Dendritic cell treated with granulocyte-macrophage colony-stimulating factor and Interleukin-4, amounts not matched to agents 40 ng/mL and 50 ng/mL, for 4 days (primary cell): ENCODE measurements at regions not wholly inside any gene's neighbourhood (a gene's known extent, or its start where the extent isn't known, plus 50 kb on each side); places are given as distances from the start of the nearest gene placed in this dataset.

Source experiments
- H3K27ac Mint-ChIP-seq: one replicate; pipeline ENCODE4 v1.8.0; 2022; ENCODE audit warnings: mild to moderate bottlenecking, mixed read lengths
- H3K27me3 Mint-ChIP-seq: one replicate; pipeline ENCODE4 v1.8.0; 2022; ENCODE audit warnings: mild to moderate bottlenecking, mixed read lengths
- H3K36me3 Mint-ChIP-seq: one replicate; pipeline ENCODE4 v1.8.0; 2022; ENCODE audit warnings: low read depth, mixed read lengths
- H3K4me1 Mint-ChIP-seq: one replicate; pipeline ENCODE4 v1.8.0; 2022; ENCODE audit warnings: low read depth, mixed read lengths
- H3K4me3 Mint-ChIP-seq: one replicate; pipeline ENCODE4 v1.8.0; 2022; ENCODE audit warnings: mild to moderate bottlenecking, moderate library complexity, mixed read lengths
- H3K9me3 Mint-ChIP-seq: one replicate; pipeline ENCODE4 v1.8.0; 2022; ENCODE audit warnings: mixed read lengths
- intact Hi-C: fragments of 100-400 bp; cut with micrococcal nuclease; formaldehyde crosslinking; loops from one replicate; pipeline ENCODE4 v1.15.0; 2022

DNA sequence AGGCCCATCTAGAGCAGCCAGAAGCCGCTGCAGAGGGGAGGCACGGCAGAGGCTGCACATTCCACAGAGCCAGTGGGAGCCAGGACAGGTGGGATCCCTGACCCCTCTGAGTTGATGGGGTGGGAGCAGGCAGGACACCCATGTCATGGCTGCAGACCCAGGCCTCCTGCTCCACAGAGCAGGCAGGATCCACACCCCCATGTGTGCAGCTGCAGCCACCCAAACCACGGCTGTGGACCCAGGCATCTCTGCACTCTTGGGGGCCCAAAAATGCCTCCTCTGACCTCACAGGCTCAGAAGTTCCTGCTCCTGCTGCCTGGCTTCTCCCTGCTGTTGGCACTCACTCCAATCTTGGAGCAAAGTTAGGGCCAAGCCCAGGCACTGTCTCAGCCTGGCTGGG, 112.3 kb upstream of the TMEM18 start:
- Mint-ChIP-seq H3K9me3 (peaks cover 45% of the 10 kb centered on the region), H3K27me3 (no peaks in the 10 kb centered on the region), H3K4me1 (no peaks in the 10 kb centered on the region), H3K36me3 (no peaks in the 10 kb centered on the region), H3K4me3 (no peak overlapping the region), H3K27ac (no peak overlapping the region)
- intact Hi-C loops, result no loop called here

DNA sequence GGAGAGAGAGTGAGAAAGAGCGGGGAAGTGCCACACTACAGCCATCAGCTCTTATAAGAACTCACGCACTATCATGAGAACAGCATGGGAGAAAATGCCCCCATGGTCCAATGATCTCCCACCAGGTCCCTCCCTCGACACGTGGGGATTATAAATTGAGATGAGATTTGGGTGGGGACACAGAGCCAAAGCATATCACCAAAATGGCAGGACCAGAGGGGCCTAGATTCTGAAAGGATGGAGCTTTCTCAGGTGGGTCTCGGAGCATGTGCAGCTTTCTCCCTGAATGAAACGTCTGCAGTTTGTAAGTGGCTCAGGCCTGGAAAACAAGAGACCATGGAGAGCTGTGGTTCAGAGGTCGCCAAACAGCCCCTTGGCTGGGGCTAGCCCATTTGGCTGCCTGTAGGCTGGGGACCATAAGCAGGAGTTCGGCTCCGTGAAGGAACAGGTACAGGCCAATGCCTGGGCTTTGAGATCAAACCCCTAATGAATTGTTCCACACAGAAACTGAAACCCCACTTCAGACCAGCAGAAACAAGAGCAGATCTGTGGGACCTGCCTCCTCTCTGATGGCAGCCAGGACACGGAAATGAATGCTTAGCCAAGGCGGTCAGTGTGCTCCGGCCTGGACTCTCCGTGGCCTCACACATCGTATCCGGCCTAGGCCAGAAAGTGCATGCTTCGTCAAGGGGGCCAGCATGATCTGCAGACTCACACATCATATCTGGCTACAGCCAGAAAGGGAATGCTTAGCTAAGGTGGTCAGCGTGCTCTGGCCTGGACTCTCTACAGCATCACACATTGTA, 111.2 kb upstream of the TMEM18 start:
- Mint-ChIP-seq H3K27me3 (no peaks in the 10 kb centered on the region), H3K27ac (no peak overlapping the region), H3K9me3 (peaks cover 45% of the 10 kb centered on the region), H3K4me3 (no peak overlapping the region), H3K36me3 (no peaks in the 10 kb centered on the region), H3K4me1 (no peaks in the 10 kb centered on the region)
- intact Hi-C loops, result no loop called here

DNA sequence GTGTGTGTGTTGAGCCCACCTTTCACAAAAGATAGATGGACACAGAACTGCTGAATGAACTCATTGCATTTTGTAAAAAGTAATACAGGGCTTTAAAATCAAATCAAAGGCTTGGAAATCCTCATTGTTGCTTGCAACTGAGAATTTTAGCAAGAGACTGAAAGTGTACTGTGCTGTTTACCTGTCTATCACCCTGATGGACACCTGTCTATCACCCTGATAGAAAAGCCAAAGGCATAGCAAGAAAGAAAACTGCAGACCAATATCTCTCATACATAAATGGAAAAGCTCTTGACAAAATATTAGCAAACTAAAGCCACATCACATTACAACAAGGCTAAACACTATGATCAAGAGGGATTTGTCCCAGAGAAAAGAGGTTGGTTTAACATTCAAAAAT, 107.5 kb upstream of the TMEM18 start:
- peaks cover 22% of the 10 kb centered on the region for H3K9me3 Mint-ChIP-seq
- no peak overlapping the region for H3K4me3 Mint-ChIP-seq
- no peak overlapping the region for H3K27ac Mint-ChIP-seq
- no peaks in the 10 kb centered on the region for H3K4me1 Mint-ChIP-seq
- no peaks in the 10 kb centered on the region for H3K36me3 Mint-ChIP-seq
- intact Hi-C loops, result no loop called here
- no peaks in the 10 kb centered on the region for H3K27me3 Mint-ChIP-seq

DNA sequence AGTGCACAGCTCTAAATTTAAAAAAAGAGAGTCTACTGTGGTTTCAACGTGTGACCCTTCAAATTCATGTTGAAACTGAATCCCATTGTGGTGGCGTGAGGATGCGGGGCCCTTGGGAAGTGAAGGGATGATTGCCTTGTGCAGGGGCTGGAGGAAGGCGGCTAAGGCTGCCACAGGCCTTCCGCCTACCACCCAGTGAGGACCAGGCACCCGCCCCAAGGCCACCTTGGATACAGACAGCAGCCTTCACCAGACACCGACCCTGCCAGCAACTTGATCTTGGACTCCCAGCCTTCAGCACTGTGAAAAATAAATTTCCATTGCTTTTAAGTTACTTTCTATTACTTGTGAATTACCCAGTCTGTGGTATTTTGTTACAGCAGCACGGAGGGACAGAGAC, 103.4 kb upstream of the TMEM18 start:
- intact Hi-C loops, result no loop called here

DNA sequence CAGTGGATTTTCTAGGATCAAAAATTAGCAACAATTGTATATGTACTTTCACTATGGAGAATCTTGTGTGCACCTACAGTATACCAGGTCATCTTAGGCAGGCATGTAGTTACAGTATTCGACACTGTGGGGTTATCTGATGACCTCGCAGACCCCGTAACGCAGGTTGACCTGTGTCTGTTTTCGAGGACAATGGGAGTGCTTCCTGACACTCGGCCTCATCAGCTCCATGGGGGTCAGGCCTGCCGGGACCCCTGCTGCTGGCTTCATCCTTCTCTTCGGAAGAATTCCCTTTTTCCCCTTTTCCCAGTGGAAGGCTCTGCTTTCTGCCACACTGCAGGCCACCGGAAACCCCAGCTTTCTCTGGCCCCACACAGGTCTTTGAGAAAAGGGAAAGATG, 102.8 kb upstream of the TMEM18 start:
- intact Hi-C loops, result no loop called here
- H3K4me1 Mint-ChIP-seq, result no peaks in the 10 kb centered on the region
- H3K9me3 Mint-ChIP-seq, result no peaks in the 10 kb centered on the region
- no peaks in the 10 kb centered on the region for H3K27me3 Mint-ChIP-seq
- H3K36me3 Mint-ChIP-seq, result no peaks in the 10 kb centered on the region
- no peak overlapping the region for H3K27ac Mint-ChIP-seq
- no peak overlapping the region for H3K4me3 Mint-ChIP-seq

More for the DNA sequence above, 103.4 kb upstream of the TMEM18 start:
- Mint-ChIP-seq H3K4me1 (no peaks in the 10 kb centered on the region), H3K27me3 (no peaks in the 10 kb centered on the region), H3K36me3 (no peaks in the 10 kb centered on the region), H3K9me3 (no peaks in the 10 kb centered on the region), H3K4me3 (no peak overlapping the region), H3K27ac (no peak overlapping the region)

DNA sequence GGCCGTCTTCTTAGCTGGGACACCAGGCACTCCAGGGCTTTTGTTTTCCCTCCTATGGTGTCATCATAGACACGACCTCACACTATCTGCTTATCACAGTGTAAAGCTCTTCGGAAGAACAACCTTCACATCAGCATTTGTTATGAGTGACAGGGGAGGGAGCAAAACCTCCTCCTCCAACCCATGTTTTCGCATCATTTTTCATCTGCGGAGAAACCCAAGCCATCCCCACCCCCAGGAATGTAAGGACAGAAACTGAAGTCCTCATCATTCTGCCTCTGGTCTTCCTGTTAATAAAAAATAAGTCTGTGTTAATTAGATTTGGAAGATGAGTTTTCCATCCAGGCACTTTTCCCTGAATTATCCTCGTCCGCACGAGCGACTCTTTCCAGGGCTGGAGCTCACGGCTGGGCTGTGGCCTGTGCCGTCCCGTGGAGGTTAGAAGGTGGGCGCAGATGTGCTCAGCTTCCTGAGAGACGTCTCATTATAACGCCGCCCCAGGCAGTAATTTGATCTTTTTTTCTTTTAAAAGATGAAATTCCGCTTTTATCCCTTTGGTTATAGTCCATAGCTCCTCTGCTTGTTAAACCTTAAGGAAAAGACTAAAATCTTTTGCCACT, 101.6 kb upstream of the TMEM18 start:
- no peaks in the 10 kb centered on the region for H3K4me1 Mint-ChIP-seq
- no peak overlapping the region for H3K4me3 Mint-ChIP-seq
- no peaks in the 10 kb centered on the region for H3K36me3 Mint-ChIP-seq
- no peak overlapping the region for H3K27ac Mint-ChIP-seq
- H3K27me3 Mint-ChIP-seq, result no peaks in the 10 kb centered on the region
- intact Hi-C loops, result no loop called here
- H3K9me3 Mint-ChIP-seq, result no peaks in the 10 kb centered on the region

DNA sequence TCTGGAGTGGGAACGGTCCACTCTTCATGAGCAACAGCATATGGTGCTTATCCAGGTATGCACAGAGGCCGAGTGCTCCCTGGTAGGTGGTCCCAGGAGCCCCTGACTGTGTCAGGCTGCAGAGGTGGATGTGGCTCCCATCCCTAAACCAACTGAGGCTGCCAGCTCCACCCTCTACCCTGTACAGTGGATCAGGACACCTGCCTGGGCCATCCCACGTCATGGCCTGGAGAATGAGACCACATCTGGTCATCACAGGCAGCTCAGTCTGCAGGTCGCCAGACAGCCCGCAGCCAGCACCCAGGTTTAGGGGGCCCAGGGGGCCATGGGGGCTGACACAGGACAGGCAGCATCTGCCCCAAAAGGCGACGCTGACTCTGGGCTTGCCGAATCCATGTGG, 100.3 kb upstream of the TMEM18 start:
- Mint-ChIP-seq H3K27ac (no peak overlapping the region), H3K9me3 (no peaks in the 10 kb centered on the region), H3K4me1 (no peaks in the 10 kb centered on the region), H3K4me3 (no peak overlapping the region), H3K36me3 (no peaks in the 10 kb centered on the region), H3K27me3 (no peaks in the 10 kb centered on the region)
- intact Hi-C loops, result no loop called here

DNA sequence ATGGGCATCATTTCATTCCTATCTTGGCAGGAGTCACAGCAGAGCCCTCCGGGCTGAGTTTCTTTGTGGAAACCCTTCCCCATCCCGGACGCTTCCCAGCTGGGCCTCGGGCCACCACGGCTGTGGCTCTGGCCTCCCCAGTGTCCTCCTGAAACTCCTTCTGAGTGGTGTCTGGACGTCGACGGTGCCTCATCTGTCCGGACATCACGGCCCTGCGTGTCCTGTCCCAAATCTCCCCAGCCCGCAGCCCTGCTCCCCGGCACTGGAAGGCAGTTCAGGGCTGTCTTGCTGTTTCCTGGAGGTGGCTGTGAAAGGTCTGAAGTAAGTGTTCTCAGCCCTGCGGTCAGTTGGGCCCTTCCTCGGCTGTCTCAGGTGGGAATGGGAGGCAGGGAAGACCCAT, 99.8 kb upstream of the TMEM18 start:
- no peaks in the 10 kb centered on the region for H3K9me3 Mint-ChIP-seq
- no peak overlapping the region for H3K4me3 Mint-ChIP-seq
- intact Hi-C loops, result no loop called here
- no peak overlapping the region for H3K27ac Mint-ChIP-seq
- no peaks in the 10 kb centered on the region for H3K36me3 Mint-ChIP-seq
- no peaks in the 10 kb centered on the region for H3K4me1 Mint-ChIP-seq
- no peaks in the 10 kb centered on the region for H3K27me3 Mint-ChIP-seq

DNA sequence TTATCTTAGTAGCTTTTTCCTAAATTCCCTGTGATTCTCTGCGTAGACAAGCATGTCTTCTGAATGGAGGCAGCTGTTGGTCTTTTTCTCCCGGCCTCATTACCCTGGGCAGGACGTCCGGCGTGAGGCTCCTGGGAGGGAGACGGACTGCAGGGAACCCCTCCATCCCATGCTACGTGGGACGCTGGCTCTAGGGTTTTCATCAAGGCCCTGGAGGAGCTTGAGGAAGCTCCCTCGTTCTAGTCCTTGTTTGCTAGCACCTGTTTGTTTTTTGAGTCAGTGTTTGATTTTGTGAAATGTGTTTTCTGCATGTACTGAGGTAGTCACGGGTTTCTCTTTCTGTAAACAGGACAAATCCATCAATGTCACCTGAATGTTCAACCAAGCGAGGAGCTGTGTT, 99.3 kb upstream of the TMEM18 start:
- H3K9me3 Mint-ChIP-seq, result no peaks in the 10 kb centered on the region
- H3K27me3 Mint-ChIP-seq, result no peaks in the 10 kb centered on the region
- no peaks in the 10 kb centered on the region for H3K36me3 Mint-ChIP-seq
- H3K27ac Mint-ChIP-seq, result no peak overlapping the region
- H3K4me3 Mint-ChIP-seq, result no peak overlapping the region
- intact Hi-C loops, result no loop called here
- no peaks in the 10 kb centered on the region for H3K4me1 Mint-ChIP-seq

DNA sequence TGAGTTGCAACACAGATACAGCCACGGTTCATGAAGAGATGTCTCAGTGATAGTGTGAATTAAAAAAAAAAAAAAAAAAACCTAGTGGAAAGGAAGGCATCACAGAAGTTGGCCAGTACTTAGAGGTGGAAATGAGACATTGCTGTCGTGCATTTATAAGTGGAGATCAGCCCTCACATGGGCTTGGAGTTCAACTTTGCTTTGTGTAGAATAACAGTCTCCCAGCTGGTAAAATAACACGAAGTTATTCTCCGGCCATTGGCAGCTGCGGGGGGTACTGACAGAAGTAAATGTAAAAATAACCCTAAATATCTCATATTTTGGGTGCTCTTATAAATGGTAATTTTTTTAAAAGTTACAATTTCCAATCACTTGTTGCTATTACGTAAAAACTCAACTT, 98.8 kb upstream of the TMEM18 start:
- Mint-ChIP-seq H3K4me3 (no peak overlapping the region), H3K27ac (no peak overlapping the region)

DNA sequence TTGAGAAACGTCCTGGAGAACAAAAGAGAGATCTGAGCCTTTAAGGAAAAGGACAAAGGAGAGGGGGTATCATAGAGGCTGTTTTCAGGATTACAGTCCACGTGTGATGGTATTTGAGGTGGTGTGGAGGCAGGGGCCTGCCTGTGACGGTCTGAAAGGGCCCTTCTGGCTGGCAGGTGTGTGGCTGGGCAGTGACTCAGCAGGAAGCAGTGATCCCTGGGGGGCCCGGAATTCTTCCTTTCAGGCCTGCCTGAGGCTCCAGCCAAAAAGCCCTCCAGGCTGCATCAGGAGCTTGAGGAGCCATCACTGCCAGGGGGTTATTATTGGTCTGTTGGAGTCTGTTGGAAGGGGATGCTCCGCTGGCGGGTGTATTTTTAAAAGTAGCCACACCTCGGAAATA, 97.2 kb upstream of the TMEM18 start:
- intact Hi-C loops, result no loop called here

More for the DNA sequence above, 98.8 kb upstream of the TMEM18 start:
- Mint-ChIP-seq H3K4me1 (no peaks in the 10 kb centered on the region), H3K9me3 (no peaks in the 10 kb centered on the region), H3K36me3 (no peaks in the 10 kb centered on the region), H3K27me3 (no peaks in the 10 kb centered on the region)
- intact Hi-C loops, result no loop called here

DNA sequence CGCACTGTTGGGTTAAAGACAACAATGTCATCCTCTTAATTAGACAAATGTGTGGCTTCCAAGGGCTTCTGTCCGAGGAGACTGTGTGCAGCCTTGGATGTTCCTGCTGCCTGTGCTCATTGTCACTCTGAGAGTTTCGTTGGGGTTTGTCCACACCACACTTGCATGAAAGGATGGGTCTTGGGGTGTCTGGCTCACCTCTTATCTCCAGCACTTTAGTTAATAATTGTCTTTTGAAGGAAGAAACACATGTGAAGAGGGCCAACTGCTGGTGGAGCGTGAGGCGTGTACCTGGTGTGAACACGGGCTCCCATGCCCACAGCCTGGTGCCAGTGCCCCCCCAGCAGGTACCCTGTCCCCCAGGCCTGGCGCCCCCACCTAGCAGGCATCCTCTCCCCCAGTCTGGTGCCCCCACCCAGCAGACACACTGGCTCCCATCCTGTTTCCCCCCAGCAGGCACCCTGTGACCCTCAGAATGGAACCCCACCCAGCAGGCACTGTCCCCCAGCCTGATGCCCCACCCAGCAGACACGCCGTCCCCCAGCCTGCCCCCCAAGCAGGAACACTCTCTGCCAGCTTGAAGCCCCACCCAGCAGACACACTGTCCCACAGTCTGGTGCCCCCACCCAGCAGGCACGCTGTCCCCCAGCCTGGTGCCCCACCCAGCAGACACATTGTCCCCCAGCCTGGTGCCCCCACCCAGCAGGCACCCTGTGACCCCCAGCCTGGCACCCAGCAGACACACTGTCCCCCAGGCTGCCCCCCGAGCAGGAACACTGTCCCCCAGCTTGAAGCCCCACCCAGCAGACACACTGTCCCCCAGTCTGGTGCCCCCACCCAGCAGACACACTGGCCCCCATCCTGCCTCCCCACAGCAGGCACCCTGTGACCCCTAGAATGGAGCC, 96.3 kb upstream of the TMEM18 start:
- no peak overlapping the region for H3K4me3 Mint-ChIP-seq
- H3K27ac Mint-ChIP-seq, result no peak overlapping the region
- H3K4me1 Mint-ChIP-seq, result no peaks in the 10 kb centered on the region
- H3K9me3 Mint-ChIP-seq, result peaks cover 5% of the 10 kb centered on the region
- H3K27me3 Mint-ChIP-seq, result no peaks in the 10 kb centered on the region
- intact Hi-C loops, result no loop called here
- no peaks in the 10 kb centered on the region for H3K36me3 Mint-ChIP-seq

More for the DNA sequence above, 97.2 kb upstream of the TMEM18 start:
- Mint-ChIP-seq H3K27me3 (no peaks in the 10 kb centered on the region), H3K36me3 (no peaks in the 10 kb centered on the region), H3K4me3 (no peak overlapping the region), H3K9me3 (no peaks in the 10 kb centered on the region), H3K27ac (no peak overlapping the region), H3K4me1 (no peaks in the 10 kb centered on the region)

DNA sequence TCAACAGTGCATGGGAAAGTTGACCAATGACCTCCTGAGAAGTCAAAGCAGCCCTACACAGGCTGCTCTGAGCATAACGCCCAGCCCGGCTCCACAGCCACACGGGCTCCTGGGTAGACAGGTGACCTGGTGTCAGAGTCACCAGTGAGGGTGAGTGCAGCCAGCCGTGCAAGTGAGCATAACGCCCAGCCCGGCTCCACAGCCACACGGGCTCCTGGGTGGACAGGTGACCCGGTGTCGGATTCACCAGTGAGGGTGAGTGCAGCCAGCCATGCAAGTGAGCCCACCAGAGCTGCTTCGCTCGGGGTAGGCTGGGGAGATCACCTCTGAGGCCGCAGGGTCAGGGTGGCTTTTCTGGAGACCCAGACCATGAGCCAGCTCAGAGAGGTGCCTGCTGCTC, 94.3 kb upstream of the TMEM18 start:
- intact Hi-C loops, result no loop called here
- no peaks in the 10 kb centered on the region for H3K36me3 Mint-ChIP-seq
- no peak overlapping the region for H3K4me3 Mint-ChIP-seq
- no peaks in the 10 kb centered on the region for H3K4me1 Mint-ChIP-seq
- H3K9me3 Mint-ChIP-seq, result peaks cover 8% of the 10 kb centered on the region
- no peaks in the 10 kb centered on the region for H3K27me3 Mint-ChIP-seq
- no peak overlapping the region for H3K27ac Mint-ChIP-seq

DNA sequence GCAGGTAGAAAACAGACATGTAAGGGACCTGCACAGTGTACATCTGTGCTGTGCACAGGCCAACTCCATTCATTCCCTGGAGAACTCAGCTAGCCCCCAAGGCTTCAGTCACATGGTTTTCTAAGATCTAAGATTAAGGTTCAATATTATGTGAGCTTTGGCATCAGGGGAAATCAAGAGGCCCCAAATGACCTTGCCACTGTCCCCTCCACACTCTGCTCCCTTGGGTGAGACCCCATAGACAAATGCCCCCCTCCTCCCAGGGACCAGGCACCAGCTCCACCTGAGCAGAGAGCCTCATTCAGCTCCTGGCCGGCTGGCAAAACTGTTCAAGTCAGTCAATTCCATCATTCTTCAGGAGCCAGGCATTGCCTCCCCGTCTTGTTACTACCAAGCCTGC, 93.6 kb upstream of the TMEM18 start:
- Mint-ChIP-seq H3K36me3 (no peaks in the 10 kb centered on the region), H3K9me3 (peaks cover 12% of the 10 kb centered on the region), H3K4me1 (no peaks in the 10 kb centered on the region), H3K27ac (no peak overlapping the region), H3K4me3 (no peak overlapping the region), H3K27me3 (no peaks in the 10 kb centered on the region)
- intact Hi-C loops, result no loop called here
